KMS-11 (cell line): ENCODE measurements at regions not wholly inside any gene's neighbourhood (a gene's known extent, or its start where the extent isn't known, plus 50 kb on each side); places are given as distances from the start of the nearest gene placed in this dataset.

ENCODE experiments used
- H2AFZ ChIP-seq: fragments of 200-600 bp; sonication (generic); 2 replicates; pipeline ENCODE4 v1.6.1; 2016; ENCODE audit warnings: antibody characterized with exemption, mixed run types, low read depth
- H3K27ac ChIP-seq: fragments of 200-600 bp; sonication (generic); 2 replicates; pipeline ENCODE4 v1.6.1; 2016; ENCODE audit warnings: mild to moderate bottlenecking, mixed run types
- H3K27me3 ChIP-seq: fragments of 200-600 bp; sonication (generic); 2 replicates; pipeline ENCODE4 v1.6.1; 2017; ENCODE audit warnings: mild to moderate bottlenecking, low read depth, mixed run types, moderate library complexity; ENCODE audit not compliant: insufficient read depth
- H3K36me3 ChIP-seq: fragments of 200-600 bp; sonication (generic); 2 replicates; pipeline ENCODE4 v1.6.1; 2017; ENCODE audit warnings: mild to moderate bottlenecking, mixed run types; ENCODE audit not compliant: insufficient read depth
- H3K4me1 ChIP-seq: fragments of 200-600 bp; sonication (generic); 2 replicates; pipeline ENCODE4 v1.6.1; 2016; ENCODE audit warnings: mild to moderate bottlenecking, low read depth, mixed run types; ENCODE audit not compliant: poor library complexity, severe bottlenecking
- H3K4me2 ChIP-seq: fragments of 200-600 bp; sonication (generic); 2 replicates; pipeline ENCODE4 v1.7.0; 2016; ENCODE audit warnings: mild to moderate bottlenecking, mixed run types
- H3K4me3 ChIP-seq: fragments of 200-600 bp; sonication (generic); IDR thresholded peaks from 2 replicates; pipeline ENCODE4 v1.6.1; 2017; ENCODE audit warnings: low read depth, low read length, mixed read lengths; ENCODE audit not compliant: insufficient read depth
- H3K79me2 ChIP-seq: fragments of 200-600 bp; sonication (generic); 2 replicates; pipeline ENCODE4 v1.6.1; 2016; ENCODE audit warnings: low read depth, mixed run types; ENCODE audit not compliant: insufficient read depth
- H3K9ac ChIP-seq: fragments of 200-600 bp; sonication (generic); 2 replicates; pipeline ENCODE4 v1.6.1; 2016; ENCODE audit warnings: mild to moderate bottlenecking, mixed run types
- H4K20me1 ChIP-seq: fragments of 200-600 bp; sonication (generic); 2 replicates; pipeline ENCODE4 v1.6.1; 2016; ENCODE audit warnings: mild to moderate bottlenecking, mixed run types; ENCODE audit not compliant: insufficient read depth
- TF ChIP-seq, protein P1 (sequence below): fragments of 200-600 bp; sonication (generic); conservative IDR thresholded peaks from 2 replicates; pipeline ENCODE4 v1.6.1; 2017; ENCODE audit warnings: low read depth, mild to moderate bottlenecking, antibody characterized with exemption, low read length, moderate library complexity, mixed read lengths

GRCh38 chr5:6253281-6253680 is 125.1 kb downstream of the MED10 start:
- no peaks in the 10 kb centered on the region for H3K27me3 ChIP-seq
- no peaks in the 10 kb centered on the region for H3K36me3 ChIP-seq
- no peaks in the 10 kb centered on the region for H3K79me2 ChIP-seq
- TF ChIP-seq, protein P1, sequence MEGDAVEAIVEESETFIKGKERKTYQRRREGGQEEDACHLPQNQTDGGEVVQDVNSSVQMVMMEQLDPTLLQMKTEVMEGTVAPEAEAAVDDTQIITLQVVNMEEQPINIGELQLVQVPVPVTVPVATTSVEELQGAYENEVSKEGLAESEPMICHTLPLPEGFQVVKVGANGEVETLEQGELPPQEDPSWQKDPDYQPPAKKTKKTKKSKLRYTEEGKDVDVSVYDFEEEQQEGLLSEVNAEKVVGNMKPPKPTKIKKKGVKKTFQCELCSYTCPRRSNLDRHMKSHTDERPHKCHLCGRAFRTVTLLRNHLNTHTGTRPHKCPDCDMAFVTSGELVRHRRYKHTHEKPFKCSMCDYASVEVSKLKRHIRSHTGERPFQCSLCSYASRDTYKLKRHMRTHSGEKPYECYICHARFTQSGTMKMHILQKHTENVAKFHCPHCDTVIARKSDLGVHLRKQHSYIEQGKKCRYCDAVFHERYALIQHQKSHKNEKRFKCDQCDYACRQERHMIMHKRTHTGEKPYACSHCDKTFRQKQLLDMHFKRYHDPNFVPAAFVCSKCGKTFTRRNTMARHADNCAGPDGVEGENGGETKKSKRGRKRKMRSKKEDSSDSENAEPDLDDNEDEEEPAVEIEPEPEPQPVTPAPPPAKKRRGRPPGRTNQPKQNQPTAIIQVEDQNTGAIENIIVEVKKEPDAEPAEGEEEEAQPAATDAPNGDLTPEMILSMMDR, result no peak
- H3K4me2 ChIP-seq, result no peak overlapping the region
- no peak overlapping the region for H3K27ac ChIP-seq
- H2AFZ ChIP-seq, result no peak overlapping the region
- no peaks in the 10 kb centered on the region for H3K4me1 ChIP-seq
- H4K20me1 ChIP-seq, result no peaks in the 10 kb centered on the region
- no peak overlapping the region for H3K9ac ChIP-seq
- H3K4me3 ChIP-seq, result no peak overlapping the region

DNA sequence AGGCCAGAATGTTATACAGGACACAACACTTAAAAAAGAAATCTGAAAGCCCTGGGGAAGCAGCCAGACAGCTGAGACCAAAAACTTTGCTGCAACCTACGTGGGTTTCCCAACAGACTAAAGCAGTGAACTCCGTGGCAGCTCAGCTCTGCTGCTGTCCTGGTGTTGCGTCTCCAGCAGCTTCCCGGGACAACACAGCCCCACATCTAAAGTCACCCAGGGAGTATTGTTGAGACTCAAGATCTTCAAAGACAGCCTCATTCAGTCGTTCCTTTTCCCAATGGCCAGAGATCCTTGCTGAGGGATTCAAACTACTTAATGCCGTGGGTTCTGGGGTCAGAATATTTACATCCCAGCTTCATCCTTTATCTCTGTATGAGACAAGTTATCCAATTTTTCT is 125.8 kb downstream of the MED10 start:
- TF ChIP-seq, protein P1, result no peak
- no peak overlapping the region for H3K4me3 ChIP-seq

GRCh38 chr5:6251565-6252102 is 126.7 kb downstream of the MED10 start:
- Histone ChIP-seq H3K79me2 (no peaks in the 10 kb centered on the region), H4K20me1 (no peaks in the 10 kb centered on the region)

More for the DNA sequence above, 125.8 kb downstream of the MED10 start:
- Histone ChIP-seq H3K27me3 (no peaks in the 10 kb centered on the region), H3K4me1 (no peaks in the 10 kb centered on the region), H3K36me3 (no peaks in the 10 kb centered on the region), H3K4me2 (no peak overlapping the region), H3K27ac (no peak overlapping the region), H3K9ac (no peak overlapping the region), H2AFZ (no peak overlapping the region), H4K20me1 (no peaks in the 10 kb centered on the region), H3K79me2 (no peaks in the 10 kb centered on the region)

DNA sequence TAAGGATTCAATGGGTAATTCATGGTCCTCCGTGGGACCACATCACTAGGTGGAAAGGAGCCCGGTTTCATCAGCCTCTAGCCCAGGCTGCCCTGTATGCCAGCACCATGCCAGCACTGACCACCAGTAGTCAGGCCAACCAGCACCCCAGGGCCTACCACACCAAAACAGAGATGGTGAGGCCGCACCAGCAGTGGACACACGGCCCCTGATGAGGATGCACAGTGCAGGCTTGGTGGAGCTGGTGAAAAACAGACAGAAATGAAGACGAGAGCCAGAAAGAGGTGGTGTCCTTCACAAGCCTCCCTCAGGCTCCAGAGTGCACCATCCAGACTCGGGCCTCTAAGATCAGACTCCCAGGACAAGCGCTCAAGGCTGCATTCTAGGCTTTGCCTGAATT is 128.2 kb downstream of the MED10 start:
- Histone ChIP-seq H3K79me2 (no peaks in the 10 kb centered on the region), H3K27me3 (no peaks in the 10 kb centered on the region), H3K4me1 (peaks cover 5% of the 10 kb centered on the region), H3K9ac (no peak overlapping the region), H3K4me3 (no peak overlapping the region), H3K27ac (no peak overlapping the region), H3K4me2 (no peak overlapping the region), H2AFZ (no peak overlapping the region), H3K36me3 (no peaks in the 10 kb centered on the region), H4K20me1 (no peaks in the 10 kb centered on the region)
- TF ChIP-seq, protein P1, result no peak

More at GRCh38 chr5:6251565-6252102, 126.7 kb downstream of the MED10 start:
- Histone ChIP-seq H3K27ac (no peak overlapping the region), H3K4me3 (no peak overlapping the region), H3K27me3 (no peaks in the 10 kb centered on the region), H3K4me1 (peaks cover 5% of the 10 kb centered on the region), H2AFZ (no peak overlapping the region), H3K36me3 (no peaks in the 10 kb centered on the region), H3K9ac (no peak overlapping the region), H3K4me2 (no peak overlapping the region)
- TF ChIP-seq, protein P1, result no peak
